ENCODE measurements at regions not wholly inside any gene's neighbourhood (a gene's known extent, or its start where the extent isn't known, plus 50 kb on each side); places are given as distances from the start of the nearest gene placed in this dataset.

DNA sequence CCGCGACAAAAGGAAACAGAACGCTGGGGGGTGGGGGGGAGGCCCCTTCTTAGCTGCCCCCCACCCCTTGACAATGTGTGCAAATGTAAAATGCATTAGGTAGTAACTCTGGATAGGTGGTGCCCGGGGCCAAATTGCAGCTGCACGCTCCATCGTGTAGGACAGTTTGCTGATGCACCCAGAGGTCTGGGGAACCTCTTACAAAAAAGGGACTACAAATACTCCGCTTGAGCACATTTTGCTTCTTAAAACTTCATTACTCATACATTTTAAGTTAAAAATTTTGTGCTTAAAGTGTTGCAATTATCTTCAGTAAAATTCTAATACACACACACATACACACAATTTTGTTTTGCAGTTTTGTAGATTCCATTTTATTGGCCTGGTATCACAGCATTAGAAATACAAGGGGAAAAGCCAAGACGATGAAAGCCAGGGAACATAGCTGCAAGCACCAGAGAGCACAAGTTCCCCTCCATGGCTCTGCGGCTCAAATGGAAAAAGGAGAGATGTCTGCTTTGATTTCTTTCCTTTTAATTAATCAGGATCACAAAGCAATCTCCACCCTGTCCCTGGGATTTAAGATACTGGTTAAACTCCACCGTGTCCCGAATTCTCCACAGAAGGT is 582.1 kb downstream of the ZEB2 start:
- no peak for TF ChIP-seq KLF9 (tag by site-specific recombination; IDR thresholded peaks at IDR 0.05; ENCODE audit: low read depth)
- TF ChIP-seq ZNF785 (tag by site-specific recombination; IDR thresholded peaks at IDR 0.05), result no peak
- TF ChIP-seq, protein P1, sequence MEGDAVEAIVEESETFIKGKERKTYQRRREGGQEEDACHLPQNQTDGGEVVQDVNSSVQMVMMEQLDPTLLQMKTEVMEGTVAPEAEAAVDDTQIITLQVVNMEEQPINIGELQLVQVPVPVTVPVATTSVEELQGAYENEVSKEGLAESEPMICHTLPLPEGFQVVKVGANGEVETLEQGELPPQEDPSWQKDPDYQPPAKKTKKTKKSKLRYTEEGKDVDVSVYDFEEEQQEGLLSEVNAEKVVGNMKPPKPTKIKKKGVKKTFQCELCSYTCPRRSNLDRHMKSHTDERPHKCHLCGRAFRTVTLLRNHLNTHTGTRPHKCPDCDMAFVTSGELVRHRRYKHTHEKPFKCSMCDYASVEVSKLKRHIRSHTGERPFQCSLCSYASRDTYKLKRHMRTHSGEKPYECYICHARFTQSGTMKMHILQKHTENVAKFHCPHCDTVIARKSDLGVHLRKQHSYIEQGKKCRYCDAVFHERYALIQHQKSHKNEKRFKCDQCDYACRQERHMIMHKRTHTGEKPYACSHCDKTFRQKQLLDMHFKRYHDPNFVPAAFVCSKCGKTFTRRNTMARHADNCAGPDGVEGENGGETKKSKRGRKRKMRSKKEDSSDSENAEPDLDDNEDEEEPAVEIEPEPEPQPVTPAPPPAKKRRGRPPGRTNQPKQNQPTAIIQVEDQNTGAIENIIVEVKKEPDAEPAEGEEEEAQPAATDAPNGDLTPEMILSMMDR (tag by site-specific recombination; IDR thresholded peaks at IDR 0.05), result no peak
- TF ChIP-seq, protein P2, sequence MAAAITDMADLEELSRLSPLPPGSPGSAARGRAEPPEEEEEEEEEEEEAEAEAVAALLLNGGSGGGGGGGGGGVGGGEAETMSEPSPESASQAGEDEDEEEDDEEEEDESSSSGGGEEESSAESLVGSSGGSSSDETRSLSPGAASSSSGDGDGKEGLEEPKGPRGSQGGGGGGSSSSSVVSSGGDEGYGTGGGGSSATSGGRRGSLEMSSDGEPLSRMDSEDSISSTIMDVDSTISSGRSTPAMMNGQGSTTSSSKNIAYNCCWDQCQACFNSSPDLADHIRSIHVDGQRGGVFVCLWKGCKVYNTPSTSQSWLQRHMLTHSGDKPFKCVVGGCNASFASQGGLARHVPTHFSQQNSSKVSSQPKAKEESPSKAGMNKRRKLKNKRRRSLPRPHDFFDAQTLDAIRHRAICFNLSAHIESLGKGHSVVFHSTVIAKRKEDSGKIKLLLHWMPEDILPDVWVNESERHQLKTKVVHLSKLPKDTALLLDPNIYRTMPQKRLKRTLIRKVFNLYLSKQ (tag by site-specific recombination; IDR thresholded peaks at IDR 0.05; ENCODE audit: borderline replicate concordance), result no peak
- no peak for TF ChIP-seq ZNF341 (tag by site-specific recombination; IDR thresholded peaks at IDR 0.05; ENCODE audit: low read depth)
- TF ChIP-seq ZNF791 (tag by site-specific recombination; IDR thresholded peaks at IDR 0.05), result no peak
